Coronary artery (tissue), 2 donors: ENCODE measurements at regions not wholly inside any gene's neighbourhood (a gene's known extent, or its start where the extent isn't known, plus 50 kb on each side); places are given as distances from the start of the nearest gene placed in this dataset.
A peak's percentile ranks its signal among the peaks of the same experiment; 100 is the strongest.

Experiments
- DNase-seq: peaks from one replicate; pipeline ENCODE4 v3.0.0-alpha.2; 2017; ENCODE audit warnings: low spot score
- H3K27ac ChIP-seq, 2 donors: fragments of 200-600 bp; sonication (generic); one replicate each; pipeline ENCODE4 v1.5.1; 2016 to 2019
- H3K4me3 ChIP-seq: fragments of 200-600 bp; sonication (generic); 2 replicates; pipeline ENCODE4 v1.5.1; 2016; ENCODE audit warnings: mild to moderate bottlenecking, moderate library complexity
- TF ChIP-seq, protein P1 (sequence below): fragments of 200-600 bp; sonication (generic); IDR thresholded peaks from one replicate; pipeline ENCODE4 v1.5.1; 2019; ENCODE audit warnings: antibody characterized with exemption

DNA sequence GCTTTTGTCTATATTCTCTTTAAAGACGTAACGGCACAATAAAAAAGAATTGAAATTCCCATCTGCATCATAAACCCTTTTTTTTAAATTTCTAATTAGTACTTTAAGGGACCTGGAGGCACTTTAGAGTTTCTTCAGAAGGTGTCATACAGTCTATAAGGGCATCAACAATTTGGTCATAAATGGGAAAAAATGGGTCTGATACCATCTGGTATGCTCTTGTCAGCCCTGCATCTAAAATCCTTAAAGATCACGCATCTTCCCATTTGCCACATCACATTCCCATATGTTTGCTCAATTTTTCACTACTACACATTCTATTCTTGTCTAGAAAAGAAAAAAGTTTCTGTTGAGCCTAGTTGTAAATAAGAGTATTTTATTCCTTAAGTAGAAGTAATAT is 53.8 kb downstream of the COX7C start:
- H3K27ac ChIP-seq: no peak overlapping the region
- TF ChIP-seq, protein P1, sequence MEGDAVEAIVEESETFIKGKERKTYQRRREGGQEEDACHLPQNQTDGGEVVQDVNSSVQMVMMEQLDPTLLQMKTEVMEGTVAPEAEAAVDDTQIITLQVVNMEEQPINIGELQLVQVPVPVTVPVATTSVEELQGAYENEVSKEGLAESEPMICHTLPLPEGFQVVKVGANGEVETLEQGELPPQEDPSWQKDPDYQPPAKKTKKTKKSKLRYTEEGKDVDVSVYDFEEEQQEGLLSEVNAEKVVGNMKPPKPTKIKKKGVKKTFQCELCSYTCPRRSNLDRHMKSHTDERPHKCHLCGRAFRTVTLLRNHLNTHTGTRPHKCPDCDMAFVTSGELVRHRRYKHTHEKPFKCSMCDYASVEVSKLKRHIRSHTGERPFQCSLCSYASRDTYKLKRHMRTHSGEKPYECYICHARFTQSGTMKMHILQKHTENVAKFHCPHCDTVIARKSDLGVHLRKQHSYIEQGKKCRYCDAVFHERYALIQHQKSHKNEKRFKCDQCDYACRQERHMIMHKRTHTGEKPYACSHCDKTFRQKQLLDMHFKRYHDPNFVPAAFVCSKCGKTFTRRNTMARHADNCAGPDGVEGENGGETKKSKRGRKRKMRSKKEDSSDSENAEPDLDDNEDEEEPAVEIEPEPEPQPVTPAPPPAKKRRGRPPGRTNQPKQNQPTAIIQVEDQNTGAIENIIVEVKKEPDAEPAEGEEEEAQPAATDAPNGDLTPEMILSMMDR: no peak
- no peak overlapping the region for H3K4me3 ChIP-seq
- DNase-seq: no peak

DNA sequence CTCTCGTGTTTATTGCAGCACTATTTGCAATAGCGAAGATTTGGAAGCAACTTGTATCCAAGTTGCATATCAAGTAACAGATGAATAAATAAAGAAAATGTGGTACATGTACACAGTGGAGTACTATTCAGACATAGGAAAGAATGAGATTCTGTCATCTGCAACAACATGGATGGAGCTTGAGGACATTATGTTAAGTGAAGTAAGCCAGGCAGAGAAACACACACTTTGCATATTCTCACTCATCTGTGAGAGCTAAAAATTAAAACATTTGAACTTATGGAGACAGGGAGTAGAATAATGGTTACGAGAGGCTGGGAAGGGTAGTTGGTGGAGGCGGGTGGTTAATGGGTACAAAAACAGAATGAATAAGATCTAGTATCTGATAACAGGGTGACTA is 56.3 kb downstream of the COX7C start:
- TF ChIP-seq, protein P1: no peak
- Histone ChIP-seq H3K4me3 (no peak overlapping the region), H3K27ac (no peak overlapping the region)
- no peak for DNase-seq

GRCh38 chr5:86675311-86675710 is 57.6 kb downstream of the COX7C start:
- Histone ChIP-seq H3K27ac (no peak overlapping the region), H3K4me3 (no peak overlapping the region)
- TF ChIP-seq, protein P1: no peak
- DNase-seq: no peak

- H3K4me3 ChIP-seq: no peak overlapping the region
- H3K27ac ChIP-seq: peak overlapping the region; percentile 63 to 72
- peak; percentile 73 for DNase-seq
- TF ChIP-seq, protein P1: no peak
These were observed 61.8 kb downstream of the COX7C start for GRCh38 chr5:86679529-86679928.

DNA sequence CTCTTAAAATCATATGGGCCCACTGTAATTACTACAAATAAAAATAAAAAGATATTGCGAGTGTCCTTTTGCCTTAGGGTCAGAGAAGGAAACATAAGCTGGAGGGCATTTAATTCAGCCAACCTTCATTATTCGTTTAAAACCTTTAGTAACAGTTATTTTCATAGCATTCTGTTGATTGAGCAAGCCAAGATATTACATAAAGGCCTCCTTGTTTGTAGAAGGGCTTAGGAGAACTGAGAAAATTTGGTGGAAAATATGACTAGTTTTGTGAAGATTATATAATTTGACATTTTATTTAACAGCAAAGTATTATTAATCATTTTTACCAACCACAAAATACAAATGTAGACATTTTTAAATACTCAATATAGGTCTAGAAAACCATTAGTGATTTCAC is 62.2 kb downstream of the COX7C start:
- TF ChIP-seq, protein P1: no peak
- no peak overlapping the region for H3K4me3 ChIP-seq
- DNase-seq: no peak
- peak overlapping the region; percentile 63 to 72 for H3K27ac ChIP-seq

DNA sequence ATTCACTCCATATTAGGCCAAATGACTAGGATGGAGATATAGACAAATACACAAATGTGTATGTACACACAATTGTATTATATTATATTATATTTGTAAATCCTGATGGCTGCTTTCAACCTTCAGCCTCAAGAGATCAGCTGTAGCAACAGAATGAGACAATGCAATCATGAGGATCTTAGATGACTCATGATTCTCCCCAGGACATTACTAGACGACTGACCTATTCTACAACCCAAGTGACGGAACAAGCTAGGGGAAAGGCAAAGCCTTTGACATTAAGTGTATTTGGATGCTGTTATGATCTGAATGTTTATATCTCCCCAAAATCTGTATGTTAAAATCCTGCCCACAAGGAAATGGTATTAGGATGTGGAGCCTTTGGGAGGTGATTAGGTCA is 66.5 kb downstream of the COX7C start:
- Histone ChIP-seq H3K27ac (no peak overlapping the region), H3K4me3 (no peak overlapping the region)
- TF ChIP-seq, protein P1: no peak
- DNase-seq: no peak

DNA sequence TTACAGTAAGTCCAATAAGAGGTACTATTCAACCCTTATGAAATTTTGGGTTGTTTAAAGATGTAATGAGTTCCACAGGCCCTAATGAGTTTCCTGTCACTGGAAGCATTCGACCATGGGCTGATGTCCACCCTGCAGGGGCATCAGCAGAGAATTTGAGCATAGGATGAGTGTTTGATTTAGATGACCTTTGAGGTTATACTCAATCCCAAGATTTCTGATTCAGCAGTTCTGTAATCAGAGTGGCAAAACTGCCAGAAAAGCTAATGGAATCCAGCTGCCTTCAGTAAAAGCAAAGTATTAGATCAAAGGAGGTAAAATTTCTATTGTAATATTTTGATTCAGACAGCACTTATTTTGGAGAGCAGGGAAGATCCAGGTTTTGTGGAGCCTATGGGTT is 68.3 kb downstream of the COX7C start:
- TF ChIP-seq, protein P1: no peak

More for the DNA sequence above, 68.3 kb downstream of the COX7C start:
- Histone ChIP-seq H3K4me3 (no peak overlapping the region), H3K27ac (no peak overlapping the region)
- no peak for DNase-seq
